ENCODE measurements at regions not wholly inside any gene's neighbourhood (a gene's known extent, or its start where the extent isn't known, plus 50 kb on each side); places are given as distances from the start of the nearest gene placed in this dataset.
"Not testable (repeated sequence)": the region's sequence is repeated elsewhere in the genome, so short reads cannot be mapped to it uniquely, and the experiment has no call there.

DNA sequence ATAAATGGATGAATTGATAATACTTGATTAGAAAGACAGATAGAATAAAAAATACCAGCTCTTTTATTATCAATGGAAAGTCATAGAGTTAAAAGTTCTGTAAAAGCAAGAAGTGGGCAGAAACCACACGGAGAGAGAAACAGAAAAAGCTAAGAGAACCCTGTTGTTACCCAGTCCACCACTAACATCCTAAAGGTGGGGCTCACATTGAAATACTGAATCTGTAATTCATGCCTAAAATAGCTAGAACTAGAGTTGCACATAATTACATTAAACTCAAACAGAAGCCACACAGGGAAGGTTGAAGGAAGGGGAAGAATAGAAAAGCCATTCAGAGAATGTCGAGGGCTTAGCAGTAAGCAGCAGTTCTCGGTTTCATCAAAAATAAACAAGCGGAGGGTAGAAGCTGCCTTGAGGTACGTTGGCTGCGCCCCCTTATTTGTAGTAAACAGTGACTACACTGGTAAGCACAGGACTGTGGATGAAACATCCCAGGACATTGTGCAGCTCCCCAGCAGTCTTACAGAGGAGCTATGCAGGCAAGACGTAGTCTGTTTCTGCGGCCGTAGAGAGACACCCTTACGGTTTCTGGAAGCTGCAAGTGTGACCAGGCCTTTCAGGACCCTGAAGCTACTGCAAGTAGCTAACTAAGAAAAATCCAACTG lies 1247.0 kb upstream of the GYPC start:
- no peaks in the 10 kb centered on the region for H3K27me3 ChIP-seq
- intact Hi-C loops (cut with DNase I): no loop called here
- ATAC-seq (no peak), DNase-seq (no peak)
- 78 to 84% methylated on average over 10 of the region's 10 CpGs for WGBS, 2 donors
- H3K4me3 ChIP-seq: no peak overlapping the region
- no peaks in the 10 kb centered on the region for H3K36me3 ChIP-seq
- no peak overlapping the region for H3K27ac ChIP-seq
- TF ChIP-seq, protein P1, sequence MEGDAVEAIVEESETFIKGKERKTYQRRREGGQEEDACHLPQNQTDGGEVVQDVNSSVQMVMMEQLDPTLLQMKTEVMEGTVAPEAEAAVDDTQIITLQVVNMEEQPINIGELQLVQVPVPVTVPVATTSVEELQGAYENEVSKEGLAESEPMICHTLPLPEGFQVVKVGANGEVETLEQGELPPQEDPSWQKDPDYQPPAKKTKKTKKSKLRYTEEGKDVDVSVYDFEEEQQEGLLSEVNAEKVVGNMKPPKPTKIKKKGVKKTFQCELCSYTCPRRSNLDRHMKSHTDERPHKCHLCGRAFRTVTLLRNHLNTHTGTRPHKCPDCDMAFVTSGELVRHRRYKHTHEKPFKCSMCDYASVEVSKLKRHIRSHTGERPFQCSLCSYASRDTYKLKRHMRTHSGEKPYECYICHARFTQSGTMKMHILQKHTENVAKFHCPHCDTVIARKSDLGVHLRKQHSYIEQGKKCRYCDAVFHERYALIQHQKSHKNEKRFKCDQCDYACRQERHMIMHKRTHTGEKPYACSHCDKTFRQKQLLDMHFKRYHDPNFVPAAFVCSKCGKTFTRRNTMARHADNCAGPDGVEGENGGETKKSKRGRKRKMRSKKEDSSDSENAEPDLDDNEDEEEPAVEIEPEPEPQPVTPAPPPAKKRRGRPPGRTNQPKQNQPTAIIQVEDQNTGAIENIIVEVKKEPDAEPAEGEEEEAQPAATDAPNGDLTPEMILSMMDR (IDR thresholded peaks at IDR 0.05): no peak
- H3K4me1 ChIP-seq: no peaks in the 10 kb centered on the region
- H3K9me3 ChIP-seq: no peaks in the 10 kb centered on the region

- WGBS, 2 donors: 73 to 76% methylated on average over 1 of the region's 1 CpG
- no peak overlapping the region for H3K4me3 ChIP-seq
- no peak overlapping the region for H3K27ac ChIP-seq
- H3K27me3 ChIP-seq: no peaks in the 10 kb centered on the region
- H3K4me1 ChIP-seq: no peaks in the 10 kb centered on the region
- DNase-seq (no peak), ATAC-seq (no peak)
- intact Hi-C loops (cut with DNase I): no loop called here
- H3K9me3 ChIP-seq: peaks cover 0 to 6% (median 0%) of the 10 kb centered on the region in 11 donors
- TF ChIP-seq, protein P1 (IDR thresholded peaks at IDR 0.05): no peak
- H3K36me3 ChIP-seq: no peaks in the 10 kb centered on the region
These were observed 1237.5 kb upstream of the GYPC start for GRCh38 chr2:125418483-125418882.

DNA sequence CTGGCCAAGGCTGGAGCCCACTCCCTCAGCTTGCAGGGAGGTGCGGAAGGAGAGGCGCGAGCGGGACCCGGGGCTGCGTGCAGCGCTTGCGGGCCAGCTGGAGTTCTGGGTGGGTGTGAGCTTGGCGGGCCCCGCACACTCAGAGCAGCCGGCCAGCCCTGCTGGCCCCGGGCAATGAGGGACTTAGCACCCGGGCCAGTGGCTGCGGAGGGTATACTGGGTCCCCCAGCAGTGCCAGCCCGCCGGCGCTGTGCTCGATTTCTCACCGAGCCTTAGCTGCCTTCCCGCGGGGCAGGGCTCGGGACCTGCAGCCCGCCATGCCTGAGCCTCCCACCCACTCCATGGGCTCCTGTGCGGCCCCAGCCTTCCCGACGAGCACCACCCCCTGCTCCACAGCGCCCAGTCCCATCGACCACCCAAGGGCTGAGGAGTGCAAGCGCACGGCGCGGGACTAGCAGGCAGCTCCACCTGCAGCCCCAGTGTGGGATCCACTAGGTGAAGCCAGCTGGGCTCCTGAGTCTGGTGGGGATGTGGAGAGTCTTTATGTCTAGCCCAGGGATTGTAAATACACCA lies 1233.7 kb upstream of the GYPC start:
- DNase-seq; ATAC-seq; H3K27ac ChIP-seq; intact Hi-C loops (cut with DNase I); H3K36me3 ChIP-seq; H3K4me3 ChIP-seq; H3K27me3 ChIP-seq; H3K9me3 ChIP-seq; H3K4me1 ChIP-seq: not testable (repeated sequence)
- 94 to 95% methylated on average over 29 to 32 of the region's 32 CpGs for WGBS, 2 donors

GRCh38 chr2:125424266-125424785 lies 1231.6 kb upstream of the GYPC start:
- TF ChIP-seq, protein P1 (IDR thresholded peaks at IDR 0.05): no peak
- DNase-seq: no peak
- H3K9me3 ChIP-seq: peaks cover 0 to 5% (median 0%) of the 10 kb centered on the region in 11 donors
- WGBS, 2 donors: 33 to 43% methylated on average over 1 of the region's 1 CpG
- no peak for ATAC-seq
- no peak overlapping the region for H3K27ac ChIP-seq
- intact Hi-C loops (cut with DNase I): no loop called here
- no peaks in the 10 kb centered on the region for H3K27me3 ChIP-seq
- no peaks in the 10 kb centered on the region for H3K4me1 ChIP-seq
- H3K4me3 ChIP-seq: no peak overlapping the region
- no peaks in the 10 kb centered on the region for H3K36me3 ChIP-seq
